ENCODE measurements at regions not wholly inside any gene's neighbourhood (a gene's known extent, or its start where the extent isn't known, plus 50 kb on each side); places are given as distances from the start of the nearest gene placed in this dataset.
"Not testable (repeated sequence)": the region's sequence is repeated elsewhere in the genome, so short reads cannot be mapped to it uniquely, and the experiment has no call there.

DNA sequence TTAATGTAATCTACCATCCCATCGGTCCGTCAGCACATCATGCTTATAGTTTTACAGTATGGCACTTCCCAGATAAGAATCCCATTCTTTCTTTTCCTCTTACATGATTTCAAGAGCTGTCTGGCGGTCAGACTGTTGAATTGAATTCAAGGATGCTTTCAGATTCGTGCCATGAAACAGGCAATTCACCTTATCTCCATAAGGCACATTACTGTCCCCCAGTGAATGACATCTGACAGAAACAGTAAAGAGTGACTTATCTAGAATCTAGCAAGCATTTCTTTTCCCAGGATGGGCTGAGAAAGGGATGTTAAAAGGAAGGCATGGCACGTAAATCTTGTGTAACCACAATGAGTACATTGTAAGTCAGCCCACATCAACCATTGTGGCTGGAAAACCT lies 61.1 kb upstream of the SEM1 start:
- H3K4me3 ChIP-seq (ENCODE audit: low read depth, low read length) = no peak overlapping the region
- TF ChIP-seq, protein P1, sequence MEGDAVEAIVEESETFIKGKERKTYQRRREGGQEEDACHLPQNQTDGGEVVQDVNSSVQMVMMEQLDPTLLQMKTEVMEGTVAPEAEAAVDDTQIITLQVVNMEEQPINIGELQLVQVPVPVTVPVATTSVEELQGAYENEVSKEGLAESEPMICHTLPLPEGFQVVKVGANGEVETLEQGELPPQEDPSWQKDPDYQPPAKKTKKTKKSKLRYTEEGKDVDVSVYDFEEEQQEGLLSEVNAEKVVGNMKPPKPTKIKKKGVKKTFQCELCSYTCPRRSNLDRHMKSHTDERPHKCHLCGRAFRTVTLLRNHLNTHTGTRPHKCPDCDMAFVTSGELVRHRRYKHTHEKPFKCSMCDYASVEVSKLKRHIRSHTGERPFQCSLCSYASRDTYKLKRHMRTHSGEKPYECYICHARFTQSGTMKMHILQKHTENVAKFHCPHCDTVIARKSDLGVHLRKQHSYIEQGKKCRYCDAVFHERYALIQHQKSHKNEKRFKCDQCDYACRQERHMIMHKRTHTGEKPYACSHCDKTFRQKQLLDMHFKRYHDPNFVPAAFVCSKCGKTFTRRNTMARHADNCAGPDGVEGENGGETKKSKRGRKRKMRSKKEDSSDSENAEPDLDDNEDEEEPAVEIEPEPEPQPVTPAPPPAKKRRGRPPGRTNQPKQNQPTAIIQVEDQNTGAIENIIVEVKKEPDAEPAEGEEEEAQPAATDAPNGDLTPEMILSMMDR (IDR thresholded peaks at IDR 0.05; ENCODE audit: low read depth, low read length, missing control alignments) = no peak
- DNase-seq (ENCODE audit: low read depth) = no peak

DNA sequence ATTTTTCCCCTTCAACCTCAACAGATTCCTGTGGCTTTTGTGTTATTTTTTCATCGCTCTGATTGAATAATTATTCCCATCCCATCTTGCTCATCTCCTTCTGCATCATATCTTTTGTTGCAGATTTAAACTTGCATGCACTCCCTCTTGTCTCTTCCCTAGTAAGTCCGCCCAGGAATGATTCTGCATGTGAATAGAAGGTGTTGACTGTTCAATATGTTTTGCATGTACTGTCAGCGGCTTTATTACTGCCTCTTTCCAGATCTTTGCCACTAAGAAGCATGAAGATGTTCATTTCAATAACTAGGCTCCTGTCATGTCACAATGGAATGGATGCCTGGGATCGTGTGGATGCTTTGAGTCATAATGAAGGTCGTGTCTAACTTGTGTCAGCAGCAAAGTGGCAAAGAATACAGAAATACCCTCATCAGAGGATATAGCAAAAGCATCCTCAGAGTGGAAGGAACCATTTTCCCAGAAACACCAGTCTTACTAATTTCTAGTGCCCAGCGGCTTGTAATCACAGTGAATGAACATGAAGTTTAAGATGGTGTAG lies 62.6 kb upstream of the SEM1 start:
- H3K4me3 ChIP-seq (ENCODE audit: low read depth, low read length) = no peak overlapping the region
- TF ChIP-seq, protein P1 (IDR thresholded peaks at IDR 0.05; ENCODE audit: low read depth, low read length, missing control alignments) = no peak
- DNase-seq (ENCODE audit: low read depth) = no peak

DNA sequence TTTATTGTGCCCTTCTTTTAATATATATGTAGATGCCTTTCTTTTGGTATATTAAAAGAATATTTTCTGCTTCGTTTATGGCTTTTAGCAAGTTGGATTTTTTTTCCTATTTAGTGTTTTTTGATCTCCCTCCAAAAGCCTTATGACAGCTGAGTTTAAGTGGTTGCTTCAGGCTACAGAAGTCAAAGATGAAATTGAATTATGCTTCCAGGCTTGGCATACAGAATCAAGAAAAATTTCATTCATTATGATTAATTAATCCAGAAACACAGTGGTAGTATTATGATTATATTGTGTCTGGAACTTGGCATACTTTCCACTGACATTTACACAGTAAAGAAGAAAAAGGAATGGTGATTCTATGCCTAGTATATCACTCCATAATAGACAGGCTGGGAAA lies 63.8 kb upstream of the SEM1 start:
- no peak overlapping the region for H3K4me3 ChIP-seq (ENCODE audit: low read depth, low read length)
- DNase-seq (ENCODE audit: low read depth) = no peak
- TF ChIP-seq, protein P1 (IDR thresholded peaks at IDR 0.05; ENCODE audit: low read depth, low read length, missing control alignments) = no peak

DNA sequence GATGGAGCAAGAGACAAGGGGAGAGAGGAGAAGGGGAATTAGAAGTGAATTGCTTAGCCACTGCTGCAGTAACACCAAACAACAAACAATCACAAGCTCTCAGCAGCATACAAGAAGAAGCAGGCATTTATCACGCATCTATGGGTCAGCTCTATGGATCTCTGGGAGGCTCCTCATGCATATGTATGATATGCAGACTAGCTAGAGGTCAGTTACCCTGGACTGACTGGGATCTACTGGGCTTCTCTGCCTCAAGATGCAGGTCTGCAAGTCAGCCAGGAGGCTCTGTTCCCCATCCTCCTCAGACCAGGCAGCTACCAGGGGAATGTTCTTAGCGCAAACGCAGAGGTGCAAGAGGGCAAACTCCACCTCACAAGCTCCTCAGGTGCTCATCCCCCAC lies 64.7 kb upstream of the SEM1 start:
- TF ChIP-seq, protein P1 (IDR thresholded peaks at IDR 0.05; ENCODE audit: low read depth, low read length, missing control alignments) = no peak
- DNase-seq (ENCODE audit: low read depth) = no peak
- no peak overlapping the region for H3K4me3 ChIP-seq (ENCODE audit: low read depth, low read length)

DNA sequence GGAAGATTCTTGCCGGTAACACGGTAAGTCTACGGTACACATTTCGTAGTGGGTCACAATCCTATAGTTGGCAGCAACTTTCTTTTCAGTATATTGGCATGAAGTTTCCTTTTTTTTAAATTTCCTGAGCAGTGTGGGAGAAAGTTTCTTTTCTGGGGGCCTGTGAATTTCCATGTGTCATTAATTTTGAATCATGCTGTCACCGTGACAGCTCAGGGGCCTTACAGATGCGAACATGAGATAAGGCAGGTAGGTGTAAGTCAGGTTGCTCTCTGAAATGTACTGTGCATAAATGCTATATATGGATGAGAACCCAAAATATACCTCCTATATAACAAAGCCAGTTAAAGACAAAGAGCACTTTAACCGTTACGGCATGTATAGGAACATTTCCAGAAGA lies 65.4 kb upstream of the SEM1 start:
- TF ChIP-seq, protein P1 (IDR thresholded peaks at IDR 0.05; ENCODE audit: low read depth, low read length, missing control alignments) = no peak
- no peak for DNase-seq (ENCODE audit: low read depth)
- no peak overlapping the region for H3K4me3 ChIP-seq (ENCODE audit: low read depth, low read length)

DNA sequence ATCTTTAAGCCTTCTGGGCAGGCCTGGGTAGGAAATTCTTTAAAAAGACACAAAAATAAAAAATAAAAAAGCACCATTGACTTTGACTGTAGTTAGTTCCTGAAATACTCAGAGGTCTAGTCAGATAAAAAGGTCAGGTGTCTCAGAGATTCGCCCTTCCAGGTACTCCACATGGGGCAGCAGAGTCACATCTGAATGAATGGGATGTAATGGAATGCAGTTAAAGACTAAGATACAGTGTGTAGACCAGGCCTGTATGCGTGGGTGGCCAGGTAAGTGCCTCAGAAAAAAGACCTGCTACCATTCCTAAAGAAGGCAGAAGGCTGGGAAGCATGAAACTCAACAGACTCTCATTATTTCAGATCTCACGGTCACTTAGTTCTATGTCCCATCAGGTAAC lies 68.6 kb upstream of the SEM1 start:
- DNase-seq (ENCODE audit: low read depth) = no peak
- TF ChIP-seq, protein P1 (IDR thresholded peaks at IDR 0.05; ENCODE audit: low read depth, low read length, missing control alignments) = peak; percentile 36
- no peak overlapping the region for H3K4me3 ChIP-seq (ENCODE audit: low read depth, low read length)

DNA sequence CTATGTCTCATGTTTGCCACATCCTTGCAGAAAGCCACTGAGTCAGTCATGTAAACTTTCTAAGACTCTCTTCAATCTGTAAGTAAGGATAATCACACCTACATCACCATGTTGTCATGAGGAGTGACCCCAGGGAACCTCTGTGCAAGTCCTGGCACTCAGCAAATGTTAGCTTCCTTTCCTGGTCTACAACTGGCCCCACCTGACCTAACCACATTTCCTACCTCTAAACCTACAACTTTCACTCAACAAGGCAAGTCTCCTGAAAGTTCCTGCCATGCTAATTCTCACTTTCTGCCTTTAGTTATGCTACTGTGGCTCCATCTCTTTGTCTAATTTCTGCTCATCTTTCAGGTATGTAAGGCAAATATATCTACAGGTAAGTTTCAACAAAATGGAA lies 72.3 kb upstream of the SEM1 start:
- H3K4me3 ChIP-seq (ENCODE audit: low read depth, low read length) = no peak overlapping the region
- DNase-seq (ENCODE audit: low read depth) = no peak
- TF ChIP-seq, protein P1 (IDR thresholded peaks at IDR 0.05; ENCODE audit: low read depth, low read length, missing control alignments) = no peak

DNA sequence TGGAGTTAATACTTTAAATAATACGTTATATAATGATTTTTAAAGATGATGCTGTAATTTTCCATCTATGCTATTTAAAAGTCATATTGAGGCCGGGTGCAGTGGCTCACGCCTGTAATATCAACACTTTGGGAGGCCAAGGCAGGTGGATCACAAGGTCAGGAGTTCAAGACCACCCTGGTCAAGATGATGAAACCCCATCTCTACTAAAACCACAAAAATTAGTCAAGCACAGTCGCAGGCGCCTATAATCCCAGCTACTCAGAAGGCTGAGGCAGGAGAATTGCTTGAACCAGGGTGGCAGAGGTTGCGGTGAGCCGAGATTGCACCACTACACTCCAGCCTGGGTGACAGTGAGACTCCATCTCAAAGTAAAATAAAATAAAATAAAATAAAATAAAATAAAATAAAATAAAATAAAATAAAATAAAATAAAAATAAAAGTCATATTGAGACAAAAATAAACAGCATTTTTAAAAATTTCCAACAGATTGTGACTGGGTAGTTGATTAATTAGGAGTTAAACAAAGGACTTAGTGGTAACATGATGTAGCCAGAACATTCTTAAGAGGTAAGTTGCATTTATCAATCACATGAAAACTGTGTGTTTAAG lies 73.1 kb upstream of the SEM1 start:
- DNase-seq (ENCODE audit: low read depth); H3K4me3 ChIP-seq (ENCODE audit: low read depth, low read length): not testable (repeated sequence)
